Medulla oblongata (tissue), 1 donor: ENCODE measurements at regions not wholly inside any gene's neighbourhood (a gene's known extent, or its start where the extent isn't known, plus 50 kb on each side); places are given as distances from the start of the nearest gene placed in this dataset.
"Not testable (repeated sequence)": the region's sequence is repeated elsewhere in the genome, so short reads cannot be mapped to it uniquely, and the experiment has no call there.

ENCODE experiments used
- DNase-seq: peaks from one replicate; pipeline ENCODE4 v3.0.0-alpha.2; 2015; ENCODE audit errors: extremely low spot score

GRCh38 chr6:84353459-84354423 is 126.3 kb upstream of the CEP162 start:
- no peak for DNase-seq

- DNase-seq = no peak
Observed at GRCh38 chr6:84350397-84350796, 123.0 kb upstream of the CEP162 start.

GRCh38 chr6:84349542-84349941 is 122.1 kb upstream of the CEP162 start:
- DNase-seq = no peak

GRCh38 chr6:84348801-84349200 is 121.4 kb upstream of the CEP162 start:
- no peak for DNase-seq

- DNase-seq = no peak
Observed at GRCh38 chr6:84346372-84346771, 118.9 kb upstream of the CEP162 start.

GRCh38 chr6:84344005-84344404 is 116.6 kb upstream of the CEP162 start:
- no peak for DNase-seq

GRCh38 chr6:84340422-84340821 is 113.0 kb upstream of the CEP162 start:
- no peak for DNase-seq

- DNase-seq = no peak
Observed at GRCh38 chr6:84333842-84334241, 106.4 kb upstream of the CEP162 start.

GRCh38 chr6:84332139-84333034 is 104.9 kb upstream of the CEP162 start:
- no peak for DNase-seq

- no peak for DNase-seq
Observed at GRCh38 chr6:84330325-84330724, 102.9 kb upstream of the CEP162 start.

- no peak for DNase-seq
Observed at GRCh38 chr6:84329516-84329915, 102.1 kb upstream of the CEP162 start.

GRCh38 chr6:84329077-84329476 is 101.6 kb upstream of the CEP162 start:
- DNase-seq = no peak

GRCh38 chr6:84317463-84317862 is 90.0 kb upstream of the CEP162 start:
- no peak for DNase-seq

GRCh38 chr6:84314377-84314898 is 87.0 kb upstream of the CEP162 start:
- DNase-seq = no peak

GRCh38 chr6:84309336-84309735 is 81.9 kb upstream of the CEP162 start:
- no peak for DNase-seq

GRCh38 chr6:84304881-84305280 is 77.4 kb upstream of the CEP162 start:
- no peak for DNase-seq

GRCh38 chr6:84291033-84291432 is 63.6 kb upstream of the CEP162 start:
- DNase-seq = not testable (repeated sequence)

GRCh38 chr6:84284428-84285049 is 57.1 kb upstream of the CEP162 start:
- DNase-seq = no peak

- DNase-seq = no peak
Observed at GRCh38 chr6:84282550-84282949, 55.1 kb upstream of the CEP162 start.

- no peak for DNase-seq
Observed at GRCh38 chr6:84280639-84281038, 53.2 kb upstream of the CEP162 start.

- no peak for DNase-seq
Observed at GRCh38 chr6:84280030-84280429, 52.6 kb upstream of the CEP162 start.
